ENCODE measurements at regions not wholly inside any gene's neighbourhood (a gene's known extent, or its start where the extent isn't known, plus 50 kb on each side); places are given as distances from the start of the nearest gene placed in this dataset.

GRCh38 chr2:223511168-223511567, 91.0 kb downstream of the SCG2 start:
- in situ Hi-C loops (cut with MboI; ENCODE audit: low sequenced_read_pairs, unreplicated experiment) = no loop called here
- no peak for DNase-seq (ENCODE audit: low spot score)
- no peak for TF ChIP-seq CTCF (IDR thresholded peaks at IDR 0.05; ENCODE audit: borderline replicate concordance, control extremely low read depth, extremely low read depth, insufficient read depth, missing control alignments)

GRCh38 chr2:223513771-223514455, 88.2 kb downstream of the SCG2 start:
- no peak for TF ChIP-seq CTCF (IDR thresholded peaks at IDR 0.05; ENCODE audit: borderline replicate concordance, control extremely low read depth, extremely low read depth, insufficient read depth, missing control alignments)
- in situ Hi-C loops (cut with MboI; ENCODE audit: low sequenced_read_pairs, unreplicated experiment) = no loop called here
- DNase-seq (ENCODE audit: low spot score) = no peak

- no peak for TF ChIP-seq CTCF (IDR thresholded peaks at IDR 0.05; ENCODE audit: borderline replicate concordance, control extremely low read depth, extremely low read depth, insufficient read depth, missing control alignments)
- in situ Hi-C loops (cut with MboI; ENCODE audit: low sequenced_read_pairs, unreplicated experiment) = no loop called here
- no peak for DNase-seq (ENCODE audit: low spot score)
These were observed 82.7 kb downstream of the SCG2 start for GRCh38 chr2:223519471-223519870.

GRCh38 chr2:223522796-223523195, 79.4 kb downstream of the SCG2 start:
- in situ Hi-C loops (cut with MboI; ENCODE audit: low sequenced_read_pairs, unreplicated experiment) = no loop called here
- DNase-seq (ENCODE audit: low spot score) = no peak
- no peak for TF ChIP-seq CTCF (IDR thresholded peaks at IDR 0.05; ENCODE audit: borderline replicate concordance, control extremely low read depth, extremely low read depth, insufficient read depth, missing control alignments)

- no peak for TF ChIP-seq CTCF (IDR thresholded peaks at IDR 0.05; ENCODE audit: borderline replicate concordance, control extremely low read depth, extremely low read depth, insufficient read depth, missing control alignments)
- DNase-seq (ENCODE audit: low spot score) = no peak
- in situ Hi-C loops (cut with MboI; ENCODE audit: low sequenced_read_pairs, unreplicated experiment) = no loop called here
These were observed 78.6 kb downstream of the SCG2 start for GRCh38 chr2:223523551-223524001.

GRCh38 chr2:223524066-223524465, 78.1 kb downstream of the SCG2 start:
- DNase-seq (ENCODE audit: low spot score) = no peak
- TF ChIP-seq CTCF (IDR thresholded peaks at IDR 0.05; ENCODE audit: borderline replicate concordance, control extremely low read depth, extremely low read depth, insufficient read depth, missing control alignments) = no peak
- in situ Hi-C loops (cut with MboI; ENCODE audit: low sequenced_read_pairs, unreplicated experiment) = no loop called here

All from GM13976 (cell line).